Smooth muscle cell (in vitro differentiated cells): ENCODE measurements at regions not wholly inside any gene's neighbourhood (a gene's known extent, or its start where the extent isn't known, plus 50 kb on each side); places are given as distances from the start of the nearest gene placed in this dataset.

ENCODE experiments used
- DNase-seq: peaks from one replicate; lab custom pipeline; 2025; ENCODE audit not compliant: unreplicated experiment; lab: John Stamatoyannopoulos, UW
- H2AFZ ChIP-seq: fragments of 200-600 bp; sonication (generic); 2 replicates; pipeline ENCODE4 v1.6.0; 2016; ENCODE audit warnings: antibody characterized with exemption, low read depth, mild to moderate bottlenecking
- H3F3A ChIP-seq: fragments of 200-600 bp; sonication (generic); 2 replicates; pipeline ENCODE4 v1.6.0; 2017; ENCODE audit warnings: antibody characterized with exemption, low read depth
- H3K27ac ChIP-seq: fragments of 200-600 bp; sonication (generic); 2 replicates; pipeline ENCODE4 v1.5.1; 2016; ENCODE audit warnings: low read depth, mild to moderate bottlenecking
- H3K27me3 ChIP-seq: fragments of 200-600 bp; sonication (generic); 2 replicates; pipeline ENCODE4 v1.6.1; 2016; ENCODE audit warnings: low read depth, mild to moderate bottlenecking
- H3K36me3 ChIP-seq: fragments of 200-600 bp; sonication (generic); 2 replicates; pipeline ENCODE4 v1.5.1; 2016; ENCODE audit warnings: low read depth
- H3K4me1 ChIP-seq: fragments of 200-600 bp; sonication (generic); 2 replicates; pipeline ENCODE4 v1.5.1; 2016; ENCODE audit warnings: low read depth
- H3K4me2 ChIP-seq: fragments of 200-600 bp; sonication (generic); 2 replicates; pipeline ENCODE4 v1.6.0; 2016; ENCODE audit warnings: mild to moderate bottlenecking
- H3K4me3 ChIP-seq: fragments of 200-600 bp; sonication (generic); 2 replicates; pipeline ENCODE4 v1.5.1; 2016; ENCODE audit warnings: mild to moderate bottlenecking
- H3K79me2 ChIP-seq: fragments of 200-600 bp; sonication (generic); 2 replicates; pipeline ENCODE4 v1.6.0; 2016; ENCODE audit warnings: low read depth, mild to moderate bottlenecking
- H3K9ac ChIP-seq: fragments of 200-600 bp; sonication (generic); 2 replicates; pipeline ENCODE4 v1.6.0; 2016; ENCODE audit warnings: low read depth
- H3K9me3 ChIP-seq: fragments of 200-600 bp; sonication (generic); replicated peaks from 2 replicates; pipeline ENCODE4 v1.5.1; 2016; ENCODE audit warnings: low read depth
- H4K20me1 ChIP-seq: fragments of 200-600 bp; sonication (generic); 2 replicates; pipeline ENCODE4 v1.6.0; 2016; ENCODE audit warnings: low read depth
- WGBS: methylation state at CpG from one replicate; pipeline ENCODE4 v1.1.7; 2016; ENCODE audit warnings: low lambda C conversion rate; 5-methylcytosine and 5-hydroxymethylcytosine counted together
- TF ChIP-seq, protein P1 (sequence below): fragments of 200-600 bp; sonication (generic); IDR thresholded peaks from 2 replicates; pipeline ENCODE4 v1.5.1; 2017; ENCODE audit warnings: borderline replicate concordance, mild to moderate bottlenecking, antibody characterized with exemption; ENCODE audit not compliant: insufficient read depth, poor library complexity, severe bottlenecking

DNA sequence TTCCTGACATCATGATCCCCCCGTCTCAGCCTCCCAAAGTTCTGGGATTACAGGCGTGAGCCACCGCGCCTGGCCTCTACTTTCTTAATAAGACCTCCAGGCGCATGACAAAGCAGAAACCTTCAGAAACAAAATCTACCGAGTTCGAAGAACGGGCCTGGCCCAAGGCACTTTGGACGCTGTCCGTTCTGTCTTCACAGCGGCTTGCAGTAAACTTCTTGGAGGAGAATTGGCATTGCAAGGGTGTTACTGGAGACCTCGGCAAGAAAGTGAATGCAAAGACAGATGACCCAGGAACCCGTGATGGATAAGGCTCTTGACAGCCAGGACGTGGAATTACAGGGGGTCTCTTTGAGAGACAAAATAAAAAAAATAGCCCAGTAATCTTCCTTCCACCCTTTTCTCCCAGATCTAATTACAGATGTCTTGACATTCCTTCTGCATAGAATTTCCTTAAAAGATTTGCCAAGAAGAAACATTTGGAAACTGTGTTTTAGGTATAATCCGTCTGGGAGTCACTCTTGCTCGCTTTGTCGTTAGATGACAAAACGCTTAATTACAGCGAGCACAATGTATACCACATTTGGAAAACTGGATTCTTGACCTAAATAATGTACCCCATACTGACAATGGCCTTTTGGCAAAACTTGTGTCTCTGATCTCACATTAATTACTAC lies 83.2 kb upstream of the TBX3 start:
- Histone ChIP-seq H3K4me1 (peaks cover 13% of the 10 kb centered on the region), H3F3A (peaks cover 10% of the 10 kb centered on the region), H3K79me2 (no peaks in the 10 kb centered on the region), H3K27me3 (no peaks in the 10 kb centered on the region), H3K4me2 (no peak overlapping the region), H3K36me3 (no peaks in the 10 kb centered on the region), H3K9me3 (no peaks in the 10 kb centered on the region), H2AFZ (peak overlapping the region; percentile 66), H3K4me3 (no peak overlapping the region), H3K27ac (peak overlapping the region; percentile 85), H4K20me1 (no peaks in the 10 kb centered on the region), H3K9ac (peak overlapping the region; percentile 6)
- TF ChIP-seq, protein P1, sequence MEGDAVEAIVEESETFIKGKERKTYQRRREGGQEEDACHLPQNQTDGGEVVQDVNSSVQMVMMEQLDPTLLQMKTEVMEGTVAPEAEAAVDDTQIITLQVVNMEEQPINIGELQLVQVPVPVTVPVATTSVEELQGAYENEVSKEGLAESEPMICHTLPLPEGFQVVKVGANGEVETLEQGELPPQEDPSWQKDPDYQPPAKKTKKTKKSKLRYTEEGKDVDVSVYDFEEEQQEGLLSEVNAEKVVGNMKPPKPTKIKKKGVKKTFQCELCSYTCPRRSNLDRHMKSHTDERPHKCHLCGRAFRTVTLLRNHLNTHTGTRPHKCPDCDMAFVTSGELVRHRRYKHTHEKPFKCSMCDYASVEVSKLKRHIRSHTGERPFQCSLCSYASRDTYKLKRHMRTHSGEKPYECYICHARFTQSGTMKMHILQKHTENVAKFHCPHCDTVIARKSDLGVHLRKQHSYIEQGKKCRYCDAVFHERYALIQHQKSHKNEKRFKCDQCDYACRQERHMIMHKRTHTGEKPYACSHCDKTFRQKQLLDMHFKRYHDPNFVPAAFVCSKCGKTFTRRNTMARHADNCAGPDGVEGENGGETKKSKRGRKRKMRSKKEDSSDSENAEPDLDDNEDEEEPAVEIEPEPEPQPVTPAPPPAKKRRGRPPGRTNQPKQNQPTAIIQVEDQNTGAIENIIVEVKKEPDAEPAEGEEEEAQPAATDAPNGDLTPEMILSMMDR = no peak
- WGBS = 67% methylated on average over 19 of the region's 19 CpGs
- DNase-seq = no peak

DNA sequence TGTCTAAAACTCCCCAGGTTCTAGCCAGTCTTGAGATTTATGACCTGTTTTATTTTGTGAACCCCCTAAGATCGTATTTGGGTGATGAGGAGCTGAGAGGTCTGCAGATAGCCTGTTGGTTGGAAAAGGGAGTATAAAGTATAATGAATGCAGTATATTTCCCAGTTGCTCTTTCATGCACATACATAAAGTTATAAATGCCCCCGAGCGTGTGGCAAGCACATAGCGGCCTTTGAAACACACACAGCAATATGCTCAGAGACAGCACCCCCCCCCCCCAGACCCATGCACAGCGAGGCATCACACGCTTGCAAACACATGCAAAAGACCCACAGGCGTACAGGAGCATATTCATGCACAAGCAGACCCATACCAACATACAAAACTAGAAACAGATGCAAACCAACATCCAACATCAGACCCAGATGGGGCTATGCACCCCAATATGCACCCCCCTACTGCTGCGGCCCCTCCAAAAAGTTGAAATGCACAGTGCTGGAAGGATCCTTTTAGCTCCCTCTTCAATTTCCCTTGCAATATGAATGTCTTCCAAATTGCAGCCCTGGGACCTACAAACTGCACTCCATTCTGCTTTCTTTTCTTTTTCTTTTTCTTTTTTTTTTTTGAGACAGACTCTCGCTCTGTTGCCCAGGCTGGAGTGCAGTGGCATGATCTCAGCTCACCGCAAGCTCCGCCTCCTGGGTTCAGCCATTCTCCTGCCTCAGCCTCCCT lies 82.2 kb upstream of the TBX3 start:
- Histone ChIP-seq H3K36me3 (no peaks in the 10 kb centered on the region), H3K4me1 (peaks cover 14% of the 10 kb centered on the region), H3K9me3 (no peaks in the 10 kb centered on the region), H3K27ac (no peak overlapping the region), H4K20me1 (no peaks in the 10 kb centered on the region), H3K27me3 (no peaks in the 10 kb centered on the region), H3K9ac (no peak overlapping the region), H3F3A (peaks cover 18% of the 10 kb centered on the region), H3K79me2 (no peaks in the 10 kb centered on the region), H2AFZ (no peak overlapping the region), H3K4me2 (no peak overlapping the region), H3K4me3 (no peak overlapping the region)
- TF ChIP-seq, protein P1 = no peak
- WGBS = 92% methylated on average over 11 of the region's 11 CpGs
- no peak for DNase-seq

DNA sequence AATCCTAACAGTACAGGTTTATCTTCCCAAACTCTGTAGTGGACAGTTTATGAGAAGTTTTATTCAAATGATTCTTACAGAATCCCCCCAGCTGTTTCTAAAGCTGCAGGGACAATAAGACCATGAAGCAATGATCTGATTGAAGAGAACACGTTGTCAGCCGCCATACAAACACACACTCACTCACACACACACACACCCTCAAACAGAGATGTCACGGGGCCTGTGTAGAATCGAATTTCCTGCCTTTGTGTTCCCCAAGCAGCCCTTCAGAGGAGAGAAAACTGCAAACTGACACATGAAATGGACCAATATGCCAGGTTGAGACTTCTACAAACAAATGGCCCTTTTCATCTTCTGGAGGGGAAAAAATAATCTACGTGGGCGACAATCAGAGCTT lies 80.5 kb upstream of the TBX3 start:
- WGBS = 69% methylated on average over 6 of the region's 6 CpGs
- Histone ChIP-seq H3K36me3 (no peaks in the 10 kb centered on the region), H3K4me2 (no peak overlapping the region), H3K9me3 (no peaks in the 10 kb centered on the region), H3K27me3 (no peaks in the 10 kb centered on the region), H3K79me2 (no peaks in the 10 kb centered on the region), H3F3A (peaks cover 18% of the 10 kb centered on the region), H3K4me3 (no peak overlapping the region), H4K20me1 (no peaks in the 10 kb centered on the region), H2AFZ (peak overlapping the region; percentile 64), H3K9ac (no peak overlapping the region), H3K27ac (no peak overlapping the region), H3K4me1 (peaks cover 14% of the 10 kb centered on the region)
- DNase-seq = no peak
- TF ChIP-seq, protein P1 = no peak
